ENCODE measurements at regions not wholly inside any gene's neighbourhood (a gene's known extent, or its start where the extent isn't known, plus 50 kb on each side); places are given as distances from the start of the nearest gene placed in this dataset.

GRCh38 chr5:68849103-68849502 is 244.7 kb upstream of the SLC30A5 start:
- TF ChIP-seq TCF7 (IDR thresholded peaks at IDR 0.05; ENCODE audit: low read depth) (no peak), CTCF (CRISPR knock-in tag; IDR thresholded peaks at IDR 0.05) (no peak), FOXK2 (IDR thresholded peaks at IDR 0.05) (no peak), CEBPB (IDR thresholded peaks at IDR 0.05; ENCODE audit: borderline replicate concordance, low read depth, low read length) (no peak), ATF2 (CRISPR knock-in tag; IDR thresholded peaks at IDR 0.05) (no peak), IRF1 (CRISPR knock-in tag; IDR thresholded peaks at IDR 0.05; ENCODE audit: low read depth) (no peak), CREB1 (IDR thresholded peaks at IDR 0.05) (no peak), CREB1 (CRISPR knock-in tag; IDR thresholded peaks at IDR 0.05) (no peak), ZNF562 (CRISPR knock-in tag; IDR thresholded peaks at IDR 0.05; ENCODE audit: borderline replicate concordance) (no peak), ZNF644 (CRISPR knock-in tag; IDR thresholded peaks at IDR 0.05; ENCODE audit: low read depth) (no peak), ZSCAN22 (CRISPR knock-in tag; IDR thresholded peaks at IDR 0.05) (no peak), KAT8 (CRISPR knock-in tag; IDR thresholded peaks at IDR 0.05) (no peak), NCOR1 (IDR thresholded peaks at IDR 0.05; ENCODE audit: borderline replicate concordance, low read length) (no peak)

All from HepG2 (cell line).